Breast epithelium (tissue), 4 donors: ENCODE measurements at regions not wholly inside any gene's neighbourhood (a gene's known extent, or its start where the extent isn't known, plus 50 kb on each side); places are given as distances from the start of the nearest gene placed in this dataset.

ENCODE experiments used
- DNase-seq, 2 donors: peaks; one replicate each; pipeline ENCODE4 v3.0.0-alpha.2; 2019; ENCODE audit warnings: low spot score in 2 of 2
- H3K27ac ChIP-seq, 2 donors: fragments of 200-600 bp; sonication (generic) in 1 of 2; one replicate each; pipeline ENCODE4 v1.5.1; 2016 to 2019; ENCODE audit warnings: mild to moderate bottlenecking in 1 of 2
- H3K27me3 ChIP-seq, 2 donors: fragments of 200-600 bp; sonication (generic) in 1 of 2; one replicate each; pipeline versions ENCODE4 v1.5.1 to v1.6.0; 2017 to 2019; ENCODE audit warnings: control low read depth in 1 of 2, mild to moderate bottlenecking in 1 of 2
- H3K36me3 ChIP-seq: fragments of 200-600 bp; one replicate; pipeline ENCODE4 v1.5.1; 2019
- H3K4me1 ChIP-seq, 2 donors: fragments of 200-600 bp; sonication (generic); one replicate each; pipeline ENCODE4 v1.5.1; 2016 to 2019; ENCODE audit warnings: control low read depth in 1 of 2
- H3K4me3 ChIP-seq, 3 donors: fragments of 200-600 bp; sonication (generic); 1 replicate in 2 of 3; 2 replicates in 1 of 3; pipeline ENCODE4 v1.5.1; 2016 to 2019; ENCODE audit warnings: mild to moderate bottlenecking in 3 of 3, moderate library complexity in 2 of 3
- H3K9me3 ChIP-seq, 2 donors: fragments of 200-600 bp; sonication (generic) in 1 of 2; one replicate each; pipeline ENCODE4 v1.5.1; 2016 to 2019; ENCODE audit warnings: control low read depth in 1 of 2
- POLR2A ChIP-seq: fragments of 450-650 bp; IDR thresholded peaks from one replicate; pipeline ENCODE4 v1.6.1; 2016; ENCODE audit warnings: antibody characterized with exemption, mild to moderate bottlenecking, moderate library complexity
- POLR2AphosphoS5 ChIP-seq, 3 donors: sonication (generic); formaldehyde crosslinking; IDR thresholded peaks; one replicate each; pipeline ENCODE4 v1.6.1; 2017; ENCODE audit warnings: antibody characterized with exemption in 3 of 3
- intact Hi-C: fragments of 100-400 bp; cut with DNase I; formaldehyde crosslinking; loops from one replicate; pipeline ENCODE4 v1.15.1; 2023; ENCODE audit warnings: low total_unique reads
- TF ChIP-seq, protein P1 (sequence below), 3 donors: fragments of 450-650 bp; IDR thresholded peaks; one replicate each; pipeline ENCODE4 v1.5.1; 2016 to 2017; ENCODE audit warnings: antibody characterized with exemption in 3 of 3, mild to moderate bottlenecking in 3 of 3, moderate library complexity in 3 of 3

DNA sequence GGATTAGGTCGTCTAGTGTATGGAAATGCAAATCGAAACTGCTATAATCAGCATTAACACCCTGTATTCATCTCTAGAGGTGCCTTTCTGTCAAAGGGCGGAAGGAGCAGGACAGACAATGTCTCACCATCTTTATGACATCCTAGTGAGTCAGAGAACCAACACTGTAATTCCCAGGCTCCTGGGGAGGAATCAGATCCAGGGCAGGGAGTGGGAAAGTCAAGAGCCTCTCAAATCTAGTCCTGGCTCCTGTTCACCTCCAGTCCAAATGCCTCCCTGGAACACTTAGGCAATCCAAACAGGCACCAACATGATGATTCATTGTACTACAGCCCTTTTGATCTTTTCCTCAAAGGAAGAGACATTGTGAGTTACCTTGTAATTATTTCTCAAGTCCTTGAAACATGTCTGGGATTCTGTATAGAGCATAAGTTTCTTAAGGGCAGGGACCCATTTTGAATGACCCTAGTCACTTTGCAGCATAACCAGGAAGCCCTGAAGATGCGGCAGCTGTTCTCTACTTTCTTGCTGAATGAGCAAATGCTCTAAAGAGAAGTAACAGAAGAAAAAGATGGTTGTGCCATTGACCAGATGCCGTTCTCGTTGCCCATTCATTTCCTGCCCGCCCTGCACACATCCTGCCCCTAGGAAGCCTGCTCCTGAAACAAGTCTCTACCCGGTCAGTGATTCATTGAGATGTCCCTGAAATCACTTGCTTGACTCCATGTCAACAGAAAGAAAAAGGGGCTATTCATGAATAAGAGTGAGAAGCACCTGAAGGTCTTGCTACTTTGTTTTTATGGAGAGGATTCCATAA is 112.8 kb upstream of the JARID2 start:
- Histone ChIP-seq H3K27me3 (no peaks in the 10 kb centered on the region), H3K27ac (no peak overlapping the region), H3K4me3 (no peak overlapping the region), H3K9me3 (no peaks in the 10 kb centered on the region), H3K36me3 (no peaks in the 10 kb centered on the region), H3K4me1 (no peaks in the 10 kb centered on the region)
- intact Hi-C loops = no loop called here
- DNase-seq = no peak
- TF ChIP-seq POLR2A (no peak), POLR2AphosphoS5 (IDR thresholded peaks at IDR 0.05) (no peak)

DNA sequence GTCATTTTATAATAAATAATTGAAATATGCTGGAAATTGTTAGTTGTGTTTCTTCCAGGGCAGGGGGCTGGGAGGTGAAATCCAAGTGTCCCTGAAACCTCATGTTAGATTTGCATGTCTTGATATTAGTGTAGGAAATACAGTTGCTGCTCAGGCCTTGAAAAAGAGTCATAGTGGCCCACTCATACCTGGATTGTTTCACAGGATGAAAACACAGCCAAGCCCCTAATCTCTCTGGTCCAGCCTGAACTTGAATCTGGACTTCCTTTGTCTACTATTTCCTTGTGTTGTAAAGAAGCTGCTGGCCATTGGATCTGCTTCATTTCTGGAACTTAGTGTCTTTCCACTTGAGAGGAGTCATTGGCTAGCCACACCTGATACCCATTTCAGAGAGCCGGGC is 108.8 kb upstream of the JARID2 start:
- Histone ChIP-seq H3K4me1 (no peaks in the 10 kb centered on the region), H3K27ac (no peak overlapping the region), H3K36me3 (no peaks in the 10 kb centered on the region), H3K27me3 (no peaks in the 10 kb centered on the region), H3K4me3 (no peak overlapping the region), H3K9me3 (no peaks in the 10 kb centered on the region)
- no peak for TF ChIP-seq POLR2A
- TF ChIP-seq, protein P1, sequence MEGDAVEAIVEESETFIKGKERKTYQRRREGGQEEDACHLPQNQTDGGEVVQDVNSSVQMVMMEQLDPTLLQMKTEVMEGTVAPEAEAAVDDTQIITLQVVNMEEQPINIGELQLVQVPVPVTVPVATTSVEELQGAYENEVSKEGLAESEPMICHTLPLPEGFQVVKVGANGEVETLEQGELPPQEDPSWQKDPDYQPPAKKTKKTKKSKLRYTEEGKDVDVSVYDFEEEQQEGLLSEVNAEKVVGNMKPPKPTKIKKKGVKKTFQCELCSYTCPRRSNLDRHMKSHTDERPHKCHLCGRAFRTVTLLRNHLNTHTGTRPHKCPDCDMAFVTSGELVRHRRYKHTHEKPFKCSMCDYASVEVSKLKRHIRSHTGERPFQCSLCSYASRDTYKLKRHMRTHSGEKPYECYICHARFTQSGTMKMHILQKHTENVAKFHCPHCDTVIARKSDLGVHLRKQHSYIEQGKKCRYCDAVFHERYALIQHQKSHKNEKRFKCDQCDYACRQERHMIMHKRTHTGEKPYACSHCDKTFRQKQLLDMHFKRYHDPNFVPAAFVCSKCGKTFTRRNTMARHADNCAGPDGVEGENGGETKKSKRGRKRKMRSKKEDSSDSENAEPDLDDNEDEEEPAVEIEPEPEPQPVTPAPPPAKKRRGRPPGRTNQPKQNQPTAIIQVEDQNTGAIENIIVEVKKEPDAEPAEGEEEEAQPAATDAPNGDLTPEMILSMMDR (IDR thresholded peaks at IDR 0.05) = no peak
- no peak for TF ChIP-seq POLR2AphosphoS5 (IDR thresholded peaks at IDR 0.05)
- intact Hi-C loops = no loop called here
- no peak for DNase-seq

DNA sequence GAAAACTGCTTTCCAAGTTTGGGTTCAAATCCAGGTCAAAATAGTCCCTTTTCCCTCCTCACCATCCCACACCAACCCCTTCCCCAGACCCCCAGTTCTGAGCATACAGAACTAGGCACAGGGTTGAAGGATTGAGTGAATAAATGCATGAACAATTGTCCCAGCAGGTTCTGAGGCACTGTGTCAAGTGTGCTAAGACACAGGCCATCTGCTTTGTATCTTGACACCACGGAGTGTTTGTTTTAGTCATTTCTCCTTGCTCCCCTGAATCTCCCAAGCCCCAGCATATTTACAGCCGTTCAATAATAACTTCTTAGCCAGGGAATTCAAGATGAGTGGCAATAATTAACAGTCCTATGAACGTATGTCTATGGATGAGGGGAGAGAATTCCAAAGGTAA is 102.8 kb upstream of the JARID2 start:
- no peak overlapping the region for H3K27ac ChIP-seq
- H3K36me3 ChIP-seq = no peaks in the 10 kb centered on the region
- intact Hi-C loops = no loop called here
- H3K4me3 ChIP-seq = no peak overlapping the region
- no peaks in the 10 kb centered on the region for H3K27me3 ChIP-seq
- no peaks in the 10 kb centered on the region for H3K4me1 ChIP-seq
- TF ChIP-seq, protein P1 (IDR thresholded peaks at IDR 0.05) = no peak
- TF ChIP-seq POLR2AphosphoS5 (IDR thresholded peaks at IDR 0.05) (no peak), POLR2A (no peak)
- no peaks in the 10 kb centered on the region for H3K9me3 ChIP-seq
- no peak for DNase-seq

DNA sequence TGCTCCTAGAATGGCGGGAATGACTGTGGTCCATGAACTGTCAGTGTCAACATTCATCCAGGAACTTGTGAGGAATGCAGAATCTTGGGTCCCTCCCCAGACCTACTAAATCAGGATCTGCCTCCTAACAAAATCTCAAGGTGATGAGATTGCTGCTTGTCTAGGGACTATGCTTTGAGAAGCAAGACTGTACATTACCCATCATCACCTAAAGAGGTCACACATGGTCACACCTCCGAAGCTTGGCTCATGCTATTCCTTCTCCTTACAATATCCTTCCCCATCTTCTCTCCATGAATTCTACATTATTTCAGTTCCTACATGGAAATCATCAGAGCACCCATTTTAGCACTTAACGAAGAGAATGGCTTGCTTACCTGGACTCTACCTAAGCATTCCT is 102.3 kb upstream of the JARID2 start:
- Histone ChIP-seq H3K4me3 (no peak overlapping the region), H3K27me3 (no peaks in the 10 kb centered on the region), H3K27ac (no peak overlapping the region), H3K36me3 (no peaks in the 10 kb centered on the region), H3K4me1 (no peaks in the 10 kb centered on the region), H3K9me3 (no peaks in the 10 kb centered on the region)
- intact Hi-C loops = no loop called here
- TF ChIP-seq, protein P1 (IDR thresholded peaks at IDR 0.05) = no peak
- TF ChIP-seq POLR2A = no peak
- no peak for TF ChIP-seq POLR2AphosphoS5 (IDR thresholded peaks at IDR 0.05)
- DNase-seq = no peak

DNA sequence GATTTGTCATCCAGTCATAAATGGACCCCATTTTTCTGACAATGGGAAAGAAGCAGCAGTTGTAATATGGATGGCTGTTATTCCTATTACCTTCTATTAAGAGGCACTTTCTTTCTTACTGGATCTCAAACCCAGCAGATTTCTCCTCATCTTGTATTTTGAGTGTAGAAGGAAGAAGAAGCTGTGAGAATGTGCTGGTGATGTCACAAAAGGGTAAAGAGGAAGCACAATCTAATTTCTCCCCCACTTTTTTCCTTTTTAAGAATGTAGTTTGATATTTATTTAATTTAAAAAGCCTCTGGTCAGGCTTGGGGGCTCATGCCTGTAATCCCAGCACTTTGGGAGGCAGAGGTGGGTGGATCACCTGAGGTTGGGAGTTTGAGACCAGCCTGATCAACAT is 100.0 kb upstream of the JARID2 start:
- intact Hi-C loops = no loop called here
- Histone ChIP-seq H3K36me3 (no peaks in the 10 kb centered on the region), H3K27ac (no peak overlapping the region), H3K4me1 (no peaks in the 10 kb centered on the region), H3K9me3 (no peaks in the 10 kb centered on the region), H3K27me3 (no peaks in the 10 kb centered on the region), H3K4me3 (no peak overlapping the region)
- DNase-seq = no peak
- TF ChIP-seq, protein P1 (IDR thresholded peaks at IDR 0.05) = no peak
- TF ChIP-seq POLR2AphosphoS5 (IDR thresholded peaks at IDR 0.05) (no peak), POLR2A (no peak)
